ENCODE measurements at regions not wholly inside any gene's neighbourhood (a gene's known extent, or its start where the extent isn't known, plus 50 kb on each side); places are given as distances from the start of the nearest gene placed in this dataset.

- intact Hi-C loops (cut with DNase I; ENCODE audit: low total_unique reads) = no loop called here
- Histone ChIP-seq H3K27ac (no peak overlapping the region), H3K4me1 (no peaks in the 10 kb centered on the region), H3K27me3 (no peaks in the 10 kb centered on the region), H3K4me3 (no peak overlapping the region), H3K36me3 (ENCODE audit: low read depth, missing control alignments) (no peaks in the 10 kb centered on the region), H3K9me3 (no peaks in the 10 kb centered on the region)
- no peak for DNase-seq
- no peak for TF ChIP-seq POLR2A (IDR thresholded peaks at IDR 0.05)
- no peak for TF ChIP-seq CTCF (IDR thresholded peaks at IDR 0.05)
- WGBS, 2 donors = 90 to 92% methylated on average over 3 of the region's 3 CpGs
These were observed 311.4 kb downstream of the EPM2A start for GRCh38 chr6:145423936-145424335.

GRCh38 chr6:145427232-145427631 is 308.1 kb downstream of the EPM2A start:
- Histone ChIP-seq H3K4me3 (no peak overlapping the region), H3K27ac (no peak overlapping the region), H3K4me1 (no peaks in the 10 kb centered on the region), H3K27me3 (no peaks in the 10 kb centered on the region), H3K9me3 (no peaks in the 10 kb centered on the region), H3K36me3 (ENCODE audit: low read depth, missing control alignments) (no peaks in the 10 kb centered on the region)
- 79% methylated on average over 4 of the region's 4 CpGs for WGBS, 2 donors
- intact Hi-C loops (cut with DNase I; ENCODE audit: low total_unique reads) = no loop called here
- no peak for DNase-seq
- no peak for TF ChIP-seq POLR2A (IDR thresholded peaks at IDR 0.05)
- no peak for TF ChIP-seq CTCF (IDR thresholded peaks at IDR 0.05)

GRCh38 chr6:145428706-145429105 is 306.6 kb downstream of the EPM2A start:
- Histone ChIP-seq H3K36me3 (ENCODE audit: low read depth, missing control alignments) (no peaks in the 10 kb centered on the region), H3K4me1 (no peaks in the 10 kb centered on the region), H3K27me3 (no peaks in the 10 kb centered on the region), H3K4me3 (no peak overlapping the region), H3K9me3 (no peaks in the 10 kb centered on the region), H3K27ac (no peak overlapping the region)
- WGBS, 2 donors = 47 to 49% methylated on average over 6 of the region's 6 CpGs
- DNase-seq = no peak
- TF ChIP-seq CTCF (IDR thresholded peaks at IDR 0.05) (no peak), POLR2A (IDR thresholded peaks at IDR 0.05) (no peak)
- intact Hi-C loops (cut with DNase I; ENCODE audit: low total_unique reads) = no loop called here

GRCh38 chr6:145442110-145442509 is 293.2 kb downstream of the EPM2A start:
- no peaks in the 10 kb centered on the region for H3K4me1 ChIP-seq
- no peak overlapping the region for H3K27ac ChIP-seq
- no peak overlapping the region for H3K4me3 ChIP-seq
- H3K27me3 ChIP-seq = no peaks in the 10 kb centered on the region
- DNase-seq = no peak
- TF ChIP-seq CTCF (IDR thresholded peaks at IDR 0.05) (no peak), POLR2A (IDR thresholded peaks at IDR 0.05) (no peak)
- WGBS, 2 donors = 92 to 96% methylated on average over 2 of the region's 2 CpGs
- no peaks in the 10 kb centered on the region for H3K36me3 ChIP-seq (ENCODE audit: low read depth, missing control alignments)
- H3K9me3 ChIP-seq = no peaks in the 10 kb centered on the region
- intact Hi-C loops (cut with DNase I; ENCODE audit: low total_unique reads) = no loop called here

- no peaks in the 10 kb centered on the region for H3K27me3 ChIP-seq
- no peak overlapping the region for H3K4me3 ChIP-seq
- no peaks in the 10 kb centered on the region for H3K4me1 ChIP-seq
- intact Hi-C loops (cut with DNase I; ENCODE audit: low total_unique reads) = no loop called here
- no peak for TF ChIP-seq CTCF (IDR thresholded peaks at IDR 0.05)
- no peak for TF ChIP-seq POLR2A (IDR thresholded peaks at IDR 0.05)
- 97 to 100% methylated on average over 1 of the region's 1 CpG for WGBS, 2 donors
- no peak for DNase-seq
- H3K27ac ChIP-seq = no peak overlapping the region
- H3K36me3 ChIP-seq (ENCODE audit: low read depth, missing control alignments) = no peaks in the 10 kb centered on the region
- no peaks in the 10 kb centered on the region for H3K9me3 ChIP-seq
These were observed 289.6 kb downstream of the EPM2A start for GRCh38 chr6:145445674-145446073.
